Mesenchymal stem cell (in vitro differentiated cells and primary cell): ENCODE measurements at regions not wholly inside any gene's neighbourhood (a gene's known extent, or its start where the extent isn't known, plus 50 kb on each side); places are given as distances from the start of the nearest gene placed in this dataset.

Experiments used
- DNase-seq: peaks from one replicate; pipeline ENCODE4 v3.0.0-alpha.2; 2013
- H2AFZ ChIP-seq: one replicate; pipeline ENCODE4 v1.6.1; 2013; ENCODE audit warnings: low read depth, mild to moderate bottlenecking, control low read depth, inconsistent platforms, low read length, moderate library complexity
- H2AK5ac ChIP-seq: 2 replicates; pipeline ENCODE4 v1.6.1; 2013; ENCODE audit warnings: low read length, moderate library complexity, mild to moderate bottlenecking, inconsistent platforms; ENCODE audit not compliant: severe bottlenecking
- H2BK120ac ChIP-seq: one replicate; pipeline ENCODE4 v1.6.1; 2013; ENCODE audit warnings: low read depth, mild to moderate bottlenecking, inconsistent platforms, low read length, moderate library complexity
- H2BK12ac ChIP-seq, 2 experiments: one replicate each; pipeline ENCODE4 v1.6.1; 2013; ENCODE audit warnings: inconsistent platforms in 2 of 2, low read length in 2 of 2, mild to moderate bottlenecking in 2 of 2, moderate library complexity in 2 of 2, control low read depth in 1 of 2
- H2BK15ac ChIP-seq: one replicate; pipeline ENCODE4 v1.6.1; 2013; ENCODE audit warnings: mild to moderate bottlenecking, low read depth, inconsistent platforms; ENCODE audit not compliant: poor library complexity, severe bottlenecking
- H2BK5ac ChIP-seq: 2 replicates; pipeline ENCODE4 v1.6.1; 2013; ENCODE audit warnings: low read depth, mild to moderate bottlenecking, low read length, control low read depth, inconsistent platforms; ENCODE audit not compliant: poor library complexity, severe bottlenecking
- H3K14ac ChIP-seq, 2 experiments: one replicate each; pipeline ENCODE4 v1.6.1; 2013; ENCODE audit warnings: inconsistent platforms in 2 of 2, low read length in 2 of 2, control low read depth in 1 of 2, mild to moderate bottlenecking in 1 of 2, moderate library complexity in 1 of 2
- H3K18ac ChIP-seq, 2 experiments: one replicate each; pipeline ENCODE4 v1.6.1; 2013; ENCODE audit warnings: inconsistent platforms in 2 of 2, low read length in 2 of 2, control low read depth in 1 of 2, low read depth in 1 of 2, mild to moderate bottlenecking in 1 of 2
- H3K23ac ChIP-seq, 2 experiments: one replicate each; pipeline ENCODE4 v1.6.1; 2013; ENCODE audit warnings: inconsistent platforms in 2 of 2, low read length in 2 of 2, mild to moderate bottlenecking in 2 of 2, moderate library complexity in 2 of 2, control low read depth in 1 of 2
- H3K27ac ChIP-seq: 2 replicates; pipeline ENCODE4 v1.5.1; 2013; ENCODE audit warnings: mild to moderate bottlenecking, moderate library complexity, low read length, control low read depth, inconsistent platforms; ENCODE audit not compliant: poor library complexity, severe bottlenecking
- H3K27me3 ChIP-seq, 2 experiments: 2 replicates each; pipeline versions ENCODE4 v1.6.1 to v1.7.0; 2013; ENCODE audit warnings: low read length in 2 of 2, mild to moderate bottlenecking in 2 of 2, moderate library complexity in 2 of 2, control low read depth in 1 of 2, inconsistent platforms in 1 of 2; ENCODE audit not compliant: control insufficient read depth in 1 of 2, insufficient read depth in 1 of 2
- H3K36me3 ChIP-seq, 2 experiments: 2 replicates each; pipeline versions ENCODE4 v1.6.1 to v1.7.0; 2013; ENCODE audit warnings: low read length in 2 of 2, control low read depth in 1 of 2, inconsistent platforms in 1 of 2, low read depth in 1 of 2, mild to moderate bottlenecking in 1 of 2; ENCODE audit not compliant: insufficient read depth in 2 of 2, control insufficient read depth in 1 of 2
- H3K4ac ChIP-seq, 2 experiments: one replicate each; pipeline ENCODE4 v1.6.1; 2013; ENCODE audit warnings: inconsistent platforms in 2 of 2, low read length in 2 of 2, mild to moderate bottlenecking in 2 of 2, moderate library complexity in 2 of 2, control low read depth in 1 of 2, low read depth in 1 of 2
- H3K4me1 ChIP-seq: 2 replicates; pipeline ENCODE4 v1.6.1; 2013; ENCODE audit warnings: low read depth, low read length, control low read depth; ENCODE audit not compliant: control insufficient read depth, insufficient read depth
- H3K4me2 ChIP-seq: 2 replicates; pipeline ENCODE4 v1.6.1; 2013; ENCODE audit warnings: low read length, mild to moderate bottlenecking, inconsistent platforms; ENCODE audit not compliant: poor library complexity, severe bottlenecking
- H3K4me3 ChIP-seq, 2 experiments: 2 replicates each; pipeline versions ENCODE4 v1.5.1 to v1.7.0; 2013; ENCODE audit warnings: low read length in 2 of 2, mild to moderate bottlenecking in 2 of 2, control low read depth in 1 of 2, low read depth in 1 of 2; ENCODE audit not compliant: insufficient read depth in 1 of 2
- H3K79me1 ChIP-seq: replicated peaks from 2 replicates; pipeline ENCODE4 v1.6.1; 2013; ENCODE audit warnings: mild to moderate bottlenecking, control low read depth, low read length, inconsistent platforms; ENCODE audit not compliant: poor library complexity, severe bottlenecking
- H3K9ac ChIP-seq: 2 replicates; pipeline ENCODE4 v1.7.0; 2013; ENCODE audit warnings: mild to moderate bottlenecking, low read length, moderate library complexity
- H3K9me3 ChIP-seq: 2 replicates; pipeline ENCODE4 v1.7.0; 2013; ENCODE audit warnings: mild to moderate bottlenecking, low read length; ENCODE audit not compliant: control insufficient read depth
- H4K8ac ChIP-seq: one replicate; pipeline ENCODE4 v1.6.1; 2013; ENCODE audit warnings: inconsistent platforms, mild to moderate bottlenecking, low read length, moderate library complexity
- H4K91ac ChIP-seq: one replicate; pipeline ENCODE4 v1.6.1; 2013; ENCODE audit warnings: mild to moderate bottlenecking, low read length, inconsistent platforms
- WGBS: methylation state at CpG from one replicate; pipeline ENCODE4 v1.1.7; 2013; ENCODE audit warnings: mixed read lengths; 5-methylcytosine and 5-hydroxymethylcytosine counted together

DNA sequence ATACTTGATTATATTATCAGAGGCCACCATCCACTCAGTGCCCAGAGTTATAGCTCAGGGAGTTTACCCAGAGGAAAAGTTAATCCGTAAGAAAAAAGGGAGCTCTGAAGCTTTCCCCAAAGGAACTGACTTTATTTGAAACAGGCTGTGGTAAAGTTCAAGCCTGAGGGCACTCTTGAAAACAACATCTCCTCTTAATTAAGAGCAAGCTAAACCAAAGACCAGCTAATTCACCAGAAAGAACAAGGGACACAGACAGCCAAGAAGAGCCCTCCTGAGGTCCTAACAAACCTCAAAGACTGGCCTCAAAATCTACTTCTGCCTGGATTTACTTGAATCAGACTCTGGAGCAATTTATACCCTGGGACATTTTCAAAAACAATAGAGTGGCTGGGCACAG is 159.6 kb upstream of the CHST15 start:
- WGBS, result 89% methylated on average over 1 of the region's 1 CpG
- no peaks in the 10 kb centered on the region for H3K36me3 ChIP-seq

DNA sequence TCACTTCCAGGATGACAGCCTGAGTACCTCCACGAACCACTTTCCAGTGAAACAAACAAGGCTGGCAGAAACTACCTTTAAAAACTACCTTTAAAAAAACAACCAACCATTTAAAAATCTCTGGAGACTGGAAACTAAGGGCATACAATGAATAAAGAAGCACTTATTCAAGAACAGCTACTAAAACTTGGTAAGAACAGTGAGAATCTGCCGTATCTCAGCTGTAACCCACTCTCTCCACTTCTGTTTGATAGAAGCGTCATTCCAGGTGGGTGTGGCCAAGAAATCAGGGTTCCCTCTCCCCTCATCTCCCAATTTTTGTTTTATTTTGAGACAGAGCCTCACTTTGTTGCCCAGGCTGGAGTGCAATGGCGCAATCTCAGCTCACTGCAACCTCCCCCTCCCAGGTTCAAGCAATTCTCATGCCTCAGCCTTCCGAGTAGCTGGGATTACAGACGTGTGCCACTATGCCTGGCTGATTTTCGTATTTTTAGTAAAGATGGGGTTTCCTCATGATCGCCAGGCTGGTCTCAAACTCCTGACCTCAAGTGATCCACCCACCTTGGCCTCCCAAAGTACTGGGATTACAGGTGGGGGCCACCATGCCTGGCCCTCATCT is 158.8 kb upstream of the CHST15 start:
- H2BK12ac ChIP-seq, result no peak overlapping the region
- no peak overlapping the region for H2BK120ac ChIP-seq

More for the DNA sequence above, 159.6 kb upstream of the CHST15 start:
- H3K4me1 ChIP-seq, result no peaks in the 10 kb centered on the region
- H2BK5ac ChIP-seq, result no peak overlapping the region
- H3K14ac ChIP-seq, result no peak overlapping the region
- H3K9me3 ChIP-seq, result no peaks in the 10 kb centered on the region
- peaks cover 0 to 55% of the 10 kb centered on the region in 2 experiments for H3K27me3 ChIP-seq
- no peak overlapping the region for H3K4ac ChIP-seq
- H2AFZ ChIP-seq, result no peak overlapping the region
- H4K8ac ChIP-seq, result no peak overlapping the region
- H3K79me1 ChIP-seq, result no peaks in the 10 kb centered on the region
- no peak overlapping the region for H3K18ac ChIP-seq
- H2AK5ac ChIP-seq, result no peak overlapping the region
- H3K4me3 ChIP-seq, result no peak overlapping the region
- H2BK12ac ChIP-seq, result no peak overlapping the region
- H3K4me2 ChIP-seq, result no peak overlapping the region
- DNase-seq, result no peak
- no peak overlapping the region for H3K9ac ChIP-seq
- no peak overlapping the region for H2BK15ac ChIP-seq
- H3K23ac ChIP-seq, result no peak overlapping the region
- H2BK120ac ChIP-seq, result no peak overlapping the region
- no peak overlapping the region for H4K91ac ChIP-seq
- H3K27ac ChIP-seq, result no peak overlapping the region

DNA sequence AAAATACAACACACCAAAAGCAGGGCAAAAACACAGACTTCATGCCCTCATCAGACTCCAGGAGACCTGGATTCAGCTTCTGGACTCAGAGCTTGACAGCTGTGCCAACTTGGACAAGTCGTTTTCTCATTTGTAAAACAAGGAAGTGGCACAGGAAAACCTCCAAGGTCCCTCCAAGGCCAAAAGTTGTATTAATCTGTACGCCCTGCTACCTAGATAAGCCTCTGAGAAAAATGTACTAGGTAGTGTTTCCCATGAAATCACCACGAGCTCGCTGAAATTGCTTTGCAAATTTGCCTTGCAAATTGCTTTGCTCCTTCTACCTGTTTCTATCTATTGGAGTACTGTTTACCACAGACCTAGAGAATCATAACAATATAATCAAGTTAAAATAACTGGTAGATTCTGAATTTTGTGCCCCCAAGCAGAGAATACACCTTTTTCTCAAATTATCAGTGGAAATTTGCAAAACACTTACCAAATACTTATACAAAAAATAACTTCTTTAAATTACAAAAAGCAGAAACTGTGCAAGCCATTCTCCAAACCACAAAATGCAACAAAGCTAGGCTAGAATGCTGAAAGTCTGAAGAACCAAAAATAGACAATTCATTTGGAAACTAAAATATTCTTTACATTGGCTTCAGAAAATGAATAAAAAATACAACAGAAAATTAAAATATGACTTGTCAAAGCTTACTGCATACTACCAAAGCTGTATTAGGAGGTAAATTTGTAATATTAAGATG is 158.1 kb upstream of the CHST15 start:
- H3K23ac ChIP-seq, result no peak overlapping the region
- H2BK120ac ChIP-seq, result no peak overlapping the region
- H3K4me2 ChIP-seq, result no peak overlapping the region
- H2AFZ ChIP-seq, result no peak overlapping the region
- no peaks in the 10 kb centered on the region for H3K9me3 ChIP-seq
- no peaks in the 10 kb centered on the region for H3K79me1 ChIP-seq
- H3K36me3 ChIP-seq, result no peaks in the 10 kb centered on the region
- H4K91ac ChIP-seq, result no peak overlapping the region
- H2BK5ac ChIP-seq, result no peak overlapping the region
- no peak overlapping the region for H3K9ac ChIP-seq
- no peaks in the 10 kb centered on the region for H3K4me1 ChIP-seq
- no peak overlapping the region for H2AK5ac ChIP-seq
- H2BK12ac ChIP-seq, result no peak overlapping the region
- WGBS, result 63% methylated on average over 3 of the region's 4 CpGs
- no peak for DNase-seq
- no peak overlapping the region for H3K27ac ChIP-seq
- H3K18ac ChIP-seq, result no peak overlapping the region
- H3K4ac ChIP-seq, result no peak overlapping the region
- no peak overlapping the region for H3K14ac ChIP-seq
- H3K27me3 ChIP-seq, result peaks cover 0 to 55% of the 10 kb centered on the region in 2 experiments
- H3K4me3 ChIP-seq, result no peak overlapping the region
- H4K8ac ChIP-seq, result no peak overlapping the region
- H2BK15ac ChIP-seq, result no peak overlapping the region

More for the DNA sequence above, 158.8 kb upstream of the CHST15 start:
- no peak overlapping the region for H3K14ac ChIP-seq
- no peaks in the 10 kb centered on the region for H3K9me3 ChIP-seq
- H3K4me2 ChIP-seq, result no peak overlapping the region
- no peak overlapping the region for H3K23ac ChIP-seq
- no peak overlapping the region for H2AFZ ChIP-seq
- H3K9ac ChIP-seq, result no peak overlapping the region
- H3K4me1 ChIP-seq, result no peaks in the 10 kb centered on the region
- no peak overlapping the region for H3K27ac ChIP-seq
- no peak overlapping the region for H2AK5ac ChIP-seq
- no peak overlapping the region for H4K8ac ChIP-seq
- H3K4me3 ChIP-seq, result no peak overlapping the region
- 88% methylated on average over 8 of the region's 8 CpGs for WGBS
- H2BK5ac ChIP-seq, result no peak overlapping the region
- no peak overlapping the region for H3K4ac ChIP-seq
- DNase-seq, result no peak
- no peaks in the 10 kb centered on the region for H3K36me3 ChIP-seq
- no peak overlapping the region for H3K18ac ChIP-seq
- H4K91ac ChIP-seq, result no peak overlapping the region
- H2BK15ac ChIP-seq, result no peak overlapping the region
- H3K27me3 ChIP-seq, result peaks cover 0 to 58% of the 10 kb centered on the region in 2 experiments
- no peaks in the 10 kb centered on the region for H3K79me1 ChIP-seq

DNA sequence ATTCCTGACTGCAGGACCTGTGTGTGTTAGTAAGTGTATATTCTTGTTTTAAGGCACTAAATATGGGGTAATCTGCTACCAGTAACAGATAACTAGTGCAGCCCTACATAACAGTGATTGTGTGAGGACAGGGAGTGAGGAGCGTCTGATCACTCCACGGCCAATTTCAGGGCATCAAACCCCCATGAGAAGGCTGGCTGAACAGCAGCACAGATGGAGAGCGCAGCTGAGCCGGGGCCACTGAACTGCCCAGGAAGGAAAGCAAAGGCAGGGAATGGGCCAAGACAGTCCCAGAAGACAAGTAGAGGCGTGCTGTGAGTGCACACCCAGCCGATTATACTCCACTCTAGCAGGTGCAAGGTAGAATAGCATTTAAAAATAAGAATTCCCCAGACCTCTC is 157.1 kb upstream of the CHST15 start:
- Histone ChIP-seq H3K4ac (no peak overlapping the region), H3K36me3 (no peaks in the 10 kb centered on the region), H3K4me2 (no peak overlapping the region), H4K8ac (no peak overlapping the region), H3K27ac (no peak overlapping the region), H3K79me1 (no peaks in the 10 kb centered on the region), H3K9me3 (no peaks in the 10 kb centered on the region), H3K27me3 (peaks cover 0 to 51% of the 10 kb centered on the region in 2 experiments), H4K91ac (no peak overlapping the region), H2BK120ac (no peak overlapping the region), H2BK12ac (no peak overlapping the region), H3K4me1 (peaks cover 1% of the 10 kb centered on the region), H2AK5ac (no peak overlapping the region), H3K14ac (no peak overlapping the region), H3K4me3 (no peak overlapping the region), H2BK5ac (no peak overlapping the region), H3K9ac (no peak overlapping the region), H2AFZ (no peak overlapping the region), H3K23ac (no peak overlapping the region), H3K18ac (no peak overlapping the region), H2BK15ac (no peak overlapping the region)
- WGBS, result 90% methylated on average over 4 of the region's 6 CpGs
- no peak for DNase-seq
